Hepatocyte (in vitro differentiated cells): ENCODE measurements at regions not wholly inside any gene's neighbourhood (a gene's known extent, or its start where the extent isn't known, plus 50 kb on each side); places are given as distances from the start of the nearest gene placed in this dataset.

Source experiments
- EZH2 ChIP-seq: fragments of 200-600 bp; sonication (generic); IDR thresholded peaks from 2 replicates; pipeline ENCODE4 v1.6.1; 2016; ENCODE audit warnings: antibody characterized with exemption, mild to moderate bottlenecking, borderline replicate concordance
- EZH2phosphoT487 ChIP-seq: fragments of 200-600 bp; sonication (generic); IDR thresholded peaks from one replicate; pipeline ENCODE4 v1.6.1; 2018; ENCODE audit warnings: antibody characterized with exemption, mild to moderate bottlenecking, low read depth, moderate library complexity; ENCODE audit not compliant: unreplicated experiment, severe bottlenecking
- TF ChIP-seq, protein P1 (sequence below): fragments of 200-600 bp; sonication (generic); IDR thresholded peaks from 2 replicates; pipeline ENCODE4 v1.5.1; 2016; ENCODE audit warnings: antibody characterized with exemption, mild to moderate bottlenecking; ENCODE audit not compliant: poor library complexity

GRCh38 chrX:2584251-2585157, 83.7 kb upstream of the DHRSX start:
- peak; percentile 20 for TF ChIP-seq EZH2
- TF ChIP-seq, protein P1, sequence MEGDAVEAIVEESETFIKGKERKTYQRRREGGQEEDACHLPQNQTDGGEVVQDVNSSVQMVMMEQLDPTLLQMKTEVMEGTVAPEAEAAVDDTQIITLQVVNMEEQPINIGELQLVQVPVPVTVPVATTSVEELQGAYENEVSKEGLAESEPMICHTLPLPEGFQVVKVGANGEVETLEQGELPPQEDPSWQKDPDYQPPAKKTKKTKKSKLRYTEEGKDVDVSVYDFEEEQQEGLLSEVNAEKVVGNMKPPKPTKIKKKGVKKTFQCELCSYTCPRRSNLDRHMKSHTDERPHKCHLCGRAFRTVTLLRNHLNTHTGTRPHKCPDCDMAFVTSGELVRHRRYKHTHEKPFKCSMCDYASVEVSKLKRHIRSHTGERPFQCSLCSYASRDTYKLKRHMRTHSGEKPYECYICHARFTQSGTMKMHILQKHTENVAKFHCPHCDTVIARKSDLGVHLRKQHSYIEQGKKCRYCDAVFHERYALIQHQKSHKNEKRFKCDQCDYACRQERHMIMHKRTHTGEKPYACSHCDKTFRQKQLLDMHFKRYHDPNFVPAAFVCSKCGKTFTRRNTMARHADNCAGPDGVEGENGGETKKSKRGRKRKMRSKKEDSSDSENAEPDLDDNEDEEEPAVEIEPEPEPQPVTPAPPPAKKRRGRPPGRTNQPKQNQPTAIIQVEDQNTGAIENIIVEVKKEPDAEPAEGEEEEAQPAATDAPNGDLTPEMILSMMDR, result no peak
- TF ChIP-seq EZH2phosphoT487, result no peak
